ENCODE measurements at regions not wholly inside any gene's neighbourhood (a gene's known extent, or its start where the extent isn't known, plus 50 kb on each side); places are given as distances from the start of the nearest gene placed in this dataset.

DNA sequence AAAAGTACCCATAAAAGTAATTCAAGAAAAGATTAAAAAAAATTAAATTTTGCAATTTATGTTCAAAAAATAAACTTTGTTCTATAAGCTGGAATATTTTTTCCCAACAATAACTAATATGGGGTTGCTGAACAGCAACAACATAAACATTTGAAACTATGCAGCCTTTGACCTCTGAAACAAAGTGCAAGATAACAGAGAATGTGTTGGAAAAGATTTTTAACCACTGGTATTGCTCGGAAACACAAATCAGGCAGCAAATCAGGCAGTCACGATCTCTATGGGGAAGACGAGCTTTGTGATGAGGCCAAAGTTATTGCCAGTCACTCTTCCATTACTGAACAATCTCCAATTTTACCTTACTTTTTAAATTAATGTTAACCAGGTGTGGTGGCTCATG lies 332.1 kb downstream of the PABPC4L start:
- DNase-seq (ENCODE audit: low spot score): no peak

DNA sequence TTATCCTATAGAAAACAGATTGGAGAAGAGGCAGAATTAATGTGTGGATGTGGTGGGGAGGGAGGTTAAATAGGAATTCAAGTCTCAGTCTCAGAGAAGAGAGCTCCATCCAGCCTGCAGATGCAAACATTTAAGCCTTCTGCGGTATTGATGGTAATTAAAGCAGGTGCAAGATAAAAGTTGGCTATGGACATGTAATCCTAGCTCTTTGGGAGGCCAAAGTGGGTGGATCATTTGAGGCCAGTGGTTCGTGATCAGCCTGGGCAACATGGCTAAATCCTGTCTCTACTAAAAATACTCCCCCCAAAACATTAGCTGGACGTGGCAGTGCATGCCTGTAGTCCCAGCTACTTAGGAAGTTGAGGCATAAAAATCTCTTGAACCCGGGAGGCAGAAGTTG lies 332.7 kb downstream of the PABPC4L start:
- no peak for DNase-seq (ENCODE audit: low spot score)

DNA sequence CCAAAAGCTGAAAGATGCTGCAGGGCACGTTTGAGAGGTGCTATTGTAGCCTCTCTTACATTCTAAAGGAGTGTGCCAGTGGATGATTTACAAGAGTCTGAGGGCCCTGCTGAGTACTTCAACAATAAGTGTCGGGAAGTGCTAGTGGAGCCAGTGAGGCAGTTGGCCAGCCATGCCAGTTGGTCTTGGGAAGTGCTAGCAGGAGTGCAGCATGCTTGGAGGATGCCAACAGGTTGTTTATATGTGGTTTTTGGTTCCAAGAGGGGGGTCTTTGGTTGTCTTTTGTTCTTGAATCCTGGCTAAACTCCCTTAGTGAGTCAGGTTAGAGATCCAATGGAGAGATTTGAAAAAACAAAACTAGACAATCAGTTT lies 335.3 kb downstream of the PABPC4L start:
- no peak for DNase-seq (ENCODE audit: low spot score)

DNA sequence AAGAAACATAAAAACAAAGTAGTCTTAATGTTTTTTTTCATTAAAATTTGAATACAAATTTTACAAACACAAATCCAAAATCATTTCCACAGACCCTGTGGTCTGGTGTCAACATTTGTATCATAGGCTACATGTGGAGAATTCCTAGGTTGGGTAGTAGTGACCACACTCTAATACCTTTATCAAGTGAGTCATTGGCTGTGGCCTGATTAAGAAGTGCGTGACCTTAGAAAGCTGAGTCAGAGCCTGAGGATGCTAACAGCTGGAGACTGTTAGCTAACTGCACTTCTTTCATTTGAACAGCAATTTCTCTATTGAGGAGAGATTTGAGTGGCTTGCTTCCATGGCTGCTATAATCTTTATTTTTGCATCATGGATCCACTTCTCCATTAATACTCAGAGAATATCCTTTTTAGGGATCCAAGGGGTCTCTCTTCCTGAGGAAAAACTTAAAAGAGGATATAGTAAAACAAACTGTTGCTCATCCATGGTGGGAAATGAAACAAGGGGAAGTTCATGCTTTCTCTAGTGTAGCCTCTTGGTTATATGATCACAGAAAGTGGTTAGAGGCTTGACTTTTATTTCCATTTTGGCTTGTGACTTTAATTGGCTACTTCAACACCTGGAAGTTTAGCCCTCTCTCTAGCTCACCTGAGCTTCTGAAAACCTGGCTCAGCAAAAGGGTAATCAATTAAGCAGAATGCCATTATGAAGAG lies 335.8 kb downstream of the PABPC4L start:
- DNase-seq (ENCODE audit: low spot score): peak; percentile 53

DNA sequence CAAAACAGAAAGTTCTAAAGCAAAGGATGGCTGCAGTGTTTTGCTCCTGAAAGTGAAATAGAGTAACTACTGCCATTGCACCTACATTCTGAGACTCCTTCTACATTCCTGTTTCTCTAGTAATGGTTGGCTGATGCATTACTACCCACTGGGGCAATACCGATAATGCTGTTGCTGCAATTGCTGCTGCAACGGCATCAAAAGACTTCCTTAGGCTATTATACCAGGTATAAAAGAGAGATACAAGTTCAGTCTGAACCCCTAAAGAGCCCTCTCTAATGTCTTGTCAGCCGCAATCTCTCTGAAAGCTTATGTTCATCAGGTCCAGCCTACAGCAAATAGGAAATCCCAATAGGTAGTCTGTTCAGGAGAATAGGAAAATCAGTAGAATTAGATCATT lies 338.4 kb downstream of the PABPC4L start:
- DNase-seq (ENCODE audit: low spot score): no peak

DNA sequence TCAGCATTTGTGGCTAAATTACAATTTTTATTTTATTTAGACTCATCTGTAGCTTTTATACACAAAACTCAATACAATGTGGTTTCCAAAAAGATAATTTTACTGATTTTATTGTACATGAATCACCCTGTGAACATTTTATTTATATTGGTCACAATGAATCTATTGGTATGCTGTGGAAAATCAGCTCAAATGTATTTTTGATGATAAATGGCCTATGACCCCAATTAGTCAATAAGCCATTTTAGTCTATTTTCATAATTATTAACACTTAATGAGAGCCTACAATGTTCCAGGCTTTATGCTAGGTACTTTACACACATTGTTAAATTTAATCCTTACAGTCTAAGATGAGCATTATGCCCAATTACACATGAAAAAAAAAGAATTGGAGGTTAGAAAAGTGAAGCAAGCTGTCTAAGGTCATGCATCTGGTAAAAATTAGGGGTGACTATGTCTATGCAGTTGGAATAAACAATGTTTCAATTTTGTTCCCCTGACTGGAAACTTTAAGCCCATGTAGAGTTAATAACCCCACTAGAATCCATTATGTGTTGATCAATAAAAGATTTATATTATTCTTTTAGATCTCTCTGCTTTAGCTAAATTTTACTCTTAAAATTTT lies 344.7 kb downstream of the PABPC4L start:
- no peak for DNase-seq (ENCODE audit: low spot score)

DNA sequence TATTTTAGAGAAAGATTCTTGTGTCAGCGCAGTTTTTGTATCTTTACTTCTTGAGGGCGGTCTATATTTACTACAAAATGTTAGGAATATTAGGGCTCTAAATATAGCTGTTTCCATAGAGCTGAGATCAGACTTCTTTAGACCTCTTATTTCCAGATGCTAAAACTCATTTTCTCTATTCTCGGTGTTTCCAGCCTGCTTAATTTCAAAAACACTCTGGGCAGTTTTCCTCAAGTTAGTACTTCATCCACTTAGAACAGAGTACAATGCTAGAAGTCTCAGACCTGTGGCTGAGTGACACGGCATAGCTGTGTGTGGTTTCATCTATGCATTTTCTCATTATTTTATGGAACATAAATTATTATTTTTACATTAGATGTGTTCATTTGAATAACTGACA lies 346.6 kb downstream of the PABPC4L start:
- no peak for DNase-seq (ENCODE audit: low spot score)

DNA sequence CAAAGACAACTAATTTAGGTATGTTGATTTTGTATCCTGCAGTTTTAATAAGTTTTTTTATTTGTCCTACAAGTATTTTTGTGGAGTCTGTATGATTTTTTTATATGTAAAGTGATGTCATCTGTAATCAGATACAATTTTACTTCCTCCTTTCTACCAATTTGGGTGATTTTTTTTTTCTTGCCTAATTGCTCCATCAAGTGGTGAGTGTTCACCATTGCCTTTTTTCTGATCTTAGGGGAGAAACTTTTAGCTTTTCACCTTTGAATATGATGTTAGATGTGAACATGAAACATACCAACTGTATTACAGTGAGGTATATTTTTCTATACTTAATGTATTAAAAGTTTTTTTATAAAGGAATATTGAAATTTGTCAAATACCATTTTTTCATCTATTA lies 362.3 kb downstream of the PABPC4L start:
- DNase-seq (ENCODE audit: low spot score): no peak

DNA sequence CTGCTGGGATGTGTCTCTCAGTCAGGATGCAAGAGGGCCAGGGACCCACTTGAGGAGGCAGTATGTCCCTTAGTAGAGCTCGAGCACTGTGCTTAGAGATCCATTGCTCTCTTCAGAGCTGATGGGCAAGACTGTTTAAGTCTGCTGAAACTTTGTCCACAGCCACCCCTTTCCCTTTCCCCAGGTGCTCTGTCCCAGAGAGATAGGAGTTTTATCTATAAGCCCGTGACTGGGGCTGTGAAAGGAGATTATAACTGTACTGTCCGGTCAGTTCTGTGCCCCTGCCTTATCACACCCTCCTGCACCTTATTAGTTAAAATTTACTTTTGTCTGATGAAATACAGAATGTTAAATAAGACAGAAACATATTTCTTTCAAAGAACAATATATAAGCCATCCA lies 378.4 kb downstream of the PABPC4L start:
- DNase-seq (ENCODE audit: low spot score): no peak

DNA sequence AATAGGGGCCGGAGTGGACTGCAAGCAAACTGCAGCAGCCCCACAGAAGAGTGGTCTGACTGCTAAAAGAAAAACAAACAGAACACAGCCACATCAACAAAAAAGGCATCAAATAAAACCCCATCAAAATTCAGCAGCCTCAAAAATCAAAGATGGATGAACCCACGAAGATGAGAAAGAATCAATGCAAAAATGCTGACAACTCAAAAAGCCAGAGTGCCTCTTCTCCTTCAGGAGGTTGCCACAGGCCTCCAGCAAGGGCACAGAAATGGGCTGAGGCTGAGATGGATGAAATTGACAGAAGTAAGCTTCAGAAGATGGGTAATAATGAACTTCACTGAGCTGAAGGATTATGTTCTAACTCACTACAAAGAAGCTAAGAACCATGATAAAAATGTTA lies 388.6 kb downstream of the PABPC4L start:
- no peak for DNase-seq (ENCODE audit: low spot score)

DNA sequence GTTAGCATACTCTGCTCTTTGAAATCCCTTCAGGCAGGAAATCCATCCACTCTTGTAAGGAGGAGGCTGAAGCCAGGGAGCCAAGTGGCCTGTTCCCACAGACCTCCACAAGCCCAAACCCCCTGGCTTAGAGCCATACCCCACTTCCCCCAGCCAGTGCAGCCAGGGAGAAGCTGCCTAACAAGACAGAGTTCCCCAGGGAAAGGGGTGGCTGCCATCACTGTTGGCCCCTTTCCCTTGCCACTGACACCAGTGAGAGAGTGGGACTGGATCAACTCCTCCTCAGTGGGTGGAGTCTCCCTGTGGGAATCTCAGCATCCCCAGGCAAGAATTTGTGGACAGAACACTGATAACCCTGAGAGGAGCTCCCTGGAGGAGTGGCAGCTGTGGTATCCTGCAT lies 389.4 kb downstream of the PABPC4L start:
- DNase-seq (ENCODE audit: low spot score): no peak

DNA sequence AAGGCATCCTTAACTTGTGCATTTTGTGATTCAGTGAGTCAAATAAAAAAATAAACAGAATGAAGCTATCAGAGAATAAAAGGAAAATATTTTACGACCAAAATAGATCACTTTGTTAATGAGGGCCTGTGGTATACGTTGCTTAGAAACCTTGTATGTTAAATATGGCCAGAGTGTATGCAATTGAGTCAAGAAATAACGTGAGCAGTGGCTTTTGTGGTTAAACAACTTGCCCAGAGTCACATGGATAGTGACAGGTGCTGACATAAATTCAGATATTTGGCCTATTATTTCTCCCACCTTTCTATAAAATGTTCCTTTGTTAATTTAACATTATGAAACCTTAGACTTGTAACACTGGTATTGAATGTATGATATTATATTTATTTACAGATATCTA lies 393.4 kb downstream of the PABPC4L start:
- DNase-seq (ENCODE audit: low spot score): no peak

DNA sequence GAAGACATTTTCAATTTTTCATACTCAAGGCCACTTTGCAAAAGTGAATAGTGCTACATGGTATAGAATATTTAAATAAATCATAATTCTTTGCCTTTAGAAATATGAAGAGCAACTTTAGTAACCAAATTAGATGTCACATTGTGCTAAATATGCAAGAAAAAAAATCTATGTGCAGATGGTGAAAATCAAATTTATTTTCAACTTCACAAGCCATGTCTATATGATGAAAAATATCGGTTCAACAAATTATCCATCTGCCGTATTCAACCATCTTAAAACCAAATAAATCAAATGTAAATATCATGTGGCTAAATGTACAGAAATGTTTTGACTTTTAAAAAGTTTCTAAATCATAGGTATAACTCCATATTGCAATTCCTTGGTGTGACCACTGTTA lies 398.2 kb downstream of the PABPC4L start:
- no peak for DNase-seq (ENCODE audit: low spot score)

DNA sequence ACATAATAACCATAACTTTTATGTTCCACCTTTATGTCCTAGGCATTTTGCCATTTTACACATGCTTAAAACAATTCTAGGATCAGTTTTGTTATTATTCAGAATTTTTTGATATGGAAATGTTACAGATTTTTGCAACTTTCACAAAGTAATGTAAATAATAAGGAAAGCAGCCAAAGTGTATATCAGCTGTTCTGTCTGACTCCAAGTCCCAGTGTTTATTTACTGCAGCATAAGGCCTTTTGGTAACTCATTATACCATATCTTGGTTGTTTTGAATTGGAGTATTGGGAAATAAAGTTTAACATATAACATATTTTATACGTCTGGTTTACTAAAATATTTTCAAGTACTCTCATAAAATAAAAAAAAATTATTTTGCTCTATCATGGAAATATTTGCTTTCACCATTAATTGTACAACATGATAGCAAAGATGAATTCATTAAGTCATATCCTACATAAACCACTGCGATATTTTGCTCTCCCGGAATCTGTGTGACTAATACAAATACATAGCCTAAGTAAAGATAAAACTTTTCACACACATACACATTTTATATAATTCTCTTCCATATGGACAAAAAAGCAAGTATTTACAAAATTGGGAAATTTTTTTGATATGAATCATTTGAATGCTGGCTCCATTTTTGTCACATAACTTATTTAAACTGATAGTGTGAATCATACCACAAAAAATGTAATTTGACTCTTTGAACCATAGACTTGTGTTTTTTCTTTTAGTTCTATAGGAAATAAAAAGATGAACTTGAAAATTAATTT lies 399.0 kb downstream of the PABPC4L start:
- DNase-seq (ENCODE audit: low spot score): no peak

DNA sequence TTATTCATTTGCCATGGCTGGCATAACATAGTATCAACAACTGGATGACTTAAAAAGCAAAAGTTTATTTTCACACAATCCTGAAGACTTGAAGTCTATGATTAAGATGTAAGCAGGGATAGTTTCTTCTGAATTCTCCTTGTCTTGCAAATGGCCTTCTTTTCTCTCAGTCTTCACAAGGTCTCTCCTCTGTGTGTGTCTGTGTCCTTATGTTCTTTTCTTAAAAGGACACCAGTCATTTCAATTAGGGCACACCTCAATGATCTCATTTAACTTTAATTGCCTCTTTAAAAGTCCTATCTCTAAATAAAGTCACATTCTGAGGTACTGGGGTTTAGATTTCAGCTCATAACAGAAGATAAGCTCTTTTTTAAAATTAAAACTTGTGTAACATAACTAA lies 399.7 kb downstream of the PABPC4L start:
- no peak for DNase-seq (ENCODE audit: low spot score)

DNA sequence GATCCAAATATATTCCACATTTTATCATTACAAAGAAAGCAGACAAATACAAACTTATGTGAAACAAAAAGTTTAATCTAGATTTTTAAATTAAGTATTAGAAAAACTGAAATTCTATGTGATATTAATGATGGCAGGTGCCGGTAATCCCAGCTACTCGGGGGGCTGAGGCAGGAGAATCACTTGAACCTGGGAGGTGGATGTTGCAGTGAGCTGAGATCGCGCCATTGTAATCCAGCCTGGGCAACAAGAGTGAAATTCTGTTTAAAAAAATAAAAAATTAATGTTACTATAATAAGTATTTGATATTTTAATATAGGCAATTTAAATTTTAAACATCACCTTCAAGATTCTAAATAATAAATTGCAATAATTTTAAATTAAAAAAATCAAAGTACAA lies 400.6 kb downstream of the PABPC4L start:
- DNase-seq (ENCODE audit: low spot score): no peak

DNA sequence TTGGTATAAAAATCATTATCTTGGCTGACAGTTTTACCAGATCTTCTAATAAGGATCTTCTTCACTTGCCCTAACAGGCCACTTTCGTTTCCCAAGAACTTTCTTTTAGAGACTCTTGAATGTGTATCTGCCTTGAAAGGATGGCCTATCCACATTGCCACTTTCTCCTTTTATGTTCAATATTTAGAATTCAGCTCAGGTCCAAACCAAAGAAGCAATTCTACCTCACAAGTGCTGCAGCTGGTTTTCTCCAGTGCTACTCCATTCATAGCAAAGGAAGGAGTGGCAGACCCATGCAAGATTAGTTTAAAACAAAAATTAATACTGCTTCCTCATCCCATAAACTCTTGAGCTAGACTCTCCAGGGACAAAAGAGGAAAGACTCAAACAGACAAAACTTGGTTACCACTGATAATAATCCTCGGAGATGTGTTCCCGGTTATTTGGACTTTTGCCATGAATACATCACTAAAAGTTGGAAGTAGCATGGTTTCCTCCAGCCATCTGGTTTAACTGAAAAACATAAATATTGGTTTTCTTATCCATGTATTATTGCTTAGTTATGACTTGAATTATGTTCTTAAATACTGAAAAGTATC lies 401.8 kb downstream of the PABPC4L start:
- no peak for DNase-seq (ENCODE audit: low spot score)

DNA sequence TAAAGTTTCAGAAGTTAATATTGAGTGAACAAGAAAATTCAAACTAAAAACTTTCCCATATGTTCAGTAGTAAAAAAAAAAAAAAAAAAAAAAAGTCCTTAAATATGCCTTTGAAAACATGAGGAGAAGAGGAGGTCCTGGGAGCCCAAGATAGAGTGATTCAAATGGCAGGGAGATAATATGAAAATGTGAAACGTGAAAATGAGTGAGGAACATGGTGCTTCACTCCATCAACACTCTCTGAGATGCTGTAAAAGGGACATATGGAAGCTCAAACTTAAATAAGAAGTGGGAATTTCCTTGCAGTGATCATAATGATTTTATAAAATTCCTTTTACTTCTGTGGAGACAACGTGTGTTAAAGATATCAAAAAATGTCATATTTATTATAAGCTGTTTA lies 423.9 kb downstream of the PABPC4L start:
- DNase-seq (ENCODE audit: low spot score): no peak

DNA sequence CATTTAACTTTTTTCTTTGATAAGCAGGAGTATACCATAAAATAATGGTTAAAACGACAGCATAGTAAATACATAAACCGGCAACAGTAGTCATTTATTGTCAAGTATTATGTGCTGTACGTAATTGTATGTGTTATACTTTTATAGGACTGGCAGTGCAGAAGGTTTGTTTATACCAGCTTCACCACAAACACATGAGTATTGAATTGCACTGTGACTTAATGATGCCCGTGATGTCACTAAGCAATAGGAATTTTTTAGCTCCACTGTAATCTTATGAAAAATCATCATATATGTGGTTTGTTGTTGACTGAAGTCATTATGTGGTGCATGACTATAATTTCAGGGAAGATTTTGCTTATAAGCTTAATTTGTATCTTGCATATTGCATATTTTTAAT lies 424.6 kb downstream of the PABPC4L start:
- no peak for DNase-seq (ENCODE audit: low spot score)

DNA sequence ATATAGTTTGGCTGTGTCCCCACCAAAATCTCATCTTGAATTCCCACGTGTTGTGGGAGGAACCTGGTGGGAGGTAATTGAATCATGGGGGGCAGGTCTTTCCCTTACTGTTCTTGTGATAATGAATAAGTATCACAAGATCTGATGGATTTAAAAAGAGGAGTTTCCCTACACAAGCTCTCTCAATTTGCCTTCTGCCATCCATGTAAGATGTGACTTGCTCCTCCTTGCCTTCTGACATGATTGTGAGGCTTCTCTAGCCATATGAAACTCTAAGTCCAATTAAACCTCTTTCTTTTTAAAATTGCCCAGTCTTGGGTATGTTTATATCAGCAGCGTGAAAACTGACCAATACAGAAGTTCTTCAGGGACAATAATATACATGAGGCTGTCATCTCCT lies 425.1 kb downstream of the PABPC4L start:
- no peak for DNase-seq (ENCODE audit: low spot score)

DNA sequence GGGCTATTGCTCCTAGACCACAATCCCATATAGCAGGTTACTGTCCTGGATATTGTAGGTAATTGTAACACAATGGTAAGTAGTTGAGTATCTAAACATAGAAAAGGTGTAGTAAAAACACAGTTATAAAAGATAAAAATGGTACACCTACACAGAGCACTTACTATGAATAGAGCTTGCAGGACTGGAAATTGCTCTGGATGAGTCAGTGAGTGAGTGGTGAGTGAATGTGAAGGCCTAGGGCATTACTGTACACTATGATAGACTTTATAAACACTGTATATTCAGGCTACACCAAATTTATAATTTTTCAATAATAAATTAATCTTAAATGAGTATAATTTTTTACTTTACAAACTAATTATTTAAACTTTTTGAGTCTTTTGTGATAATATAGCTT lies 425.7 kb downstream of the PABPC4L start:
- no peak for DNase-seq (ENCODE audit: low spot score)

DNA sequence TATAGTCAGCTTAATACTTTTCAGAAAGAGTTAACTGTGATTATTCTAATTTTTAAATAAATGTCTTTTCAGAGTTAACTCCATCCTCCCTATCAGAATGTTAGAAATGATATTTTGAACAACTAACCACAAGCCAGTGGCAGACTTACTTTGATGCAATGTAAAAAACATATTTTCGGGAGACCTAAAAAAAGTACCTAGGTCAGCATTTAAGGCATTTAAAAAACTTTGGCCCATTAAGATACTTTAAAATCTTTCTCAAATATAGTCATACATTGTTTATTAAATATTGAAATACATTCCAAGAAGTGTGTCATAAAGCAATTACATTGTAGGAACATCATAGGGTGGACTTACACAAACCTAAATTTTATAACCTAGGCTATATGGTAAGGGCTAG lies 426.1 kb downstream of the PABPC4L start:
- DNase-seq (ENCODE audit: low spot score): no peak

DNA sequence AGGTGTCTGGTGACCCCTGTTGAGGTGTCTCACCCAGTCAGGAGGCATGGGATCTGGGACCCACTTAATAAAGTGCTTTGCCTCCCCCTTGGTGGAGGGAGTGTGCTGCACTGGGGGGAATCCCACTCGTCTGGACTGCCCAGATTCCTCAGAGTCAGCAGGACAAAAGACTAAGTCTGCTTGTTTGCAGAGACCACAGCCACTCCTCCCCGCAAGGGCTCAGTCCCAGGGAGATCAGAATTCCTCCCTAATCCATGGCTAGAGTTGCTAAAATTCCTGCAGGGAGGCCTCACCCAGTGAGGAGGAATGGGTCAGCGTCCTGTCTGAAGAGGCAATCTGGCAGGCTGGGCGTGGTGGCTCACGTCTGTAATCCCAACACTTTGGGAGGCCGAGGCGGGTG lies 442.2 kb downstream of the PABPC4L start:
- no peak for DNase-seq (ENCODE audit: low spot score)

Measured in LoVo (cell line).